ENCODE measurements at regions not wholly inside any gene's neighbourhood (a gene's known extent, or its start where the extent isn't known, plus 50 kb on each side); places are given as distances from the start of the nearest gene placed in this dataset.

GRCh38 chr6:21820442-21820841, 226.9 kb downstream of the SOX4 start:
- H3K9me3 ChIP-seq (ENCODE audit: control insufficient read depth, low read length) = no peaks in the 10 kb centered on the region
- DNase-seq = no peak

GRCh38 chr6:21823371-21823770, 229.8 kb downstream of the SOX4 start:
- Histone ChIP-seq H3K27ac (ENCODE audit: low read depth in 1 of 2, low read length in 2 of 2) (no peak overlapping the region), H3K9me3 (ENCODE audit: control insufficient read depth, low read length) (peaks cover 1% of the 10 kb centered on the region), H3K4me1 (ENCODE audit: control insufficient read depth in 1 of 2, insufficient read depth in 2 of 2, low read length in 2 of 2) (no peaks in the 10 kb centered on the region), H3K36me3 (ENCODE audit: control insufficient read depth in 1 of 2, insufficient read depth in 2 of 2, low read length in 1 of 2) (no peaks in the 10 kb centered on the region), H3K4me3 (ENCODE audit: low read length in 2 of 2) (no peak overlapping the region), H3K27me3 (ENCODE audit: control insufficient read depth in 1 of 2, insufficient read depth in 2 of 2, low read length in 1 of 2) (no peaks in the 10 kb centered on the region)
- intact Hi-C loops (cut with DNase I) = no loop called here
- ATAC-seq (ENCODE audit: low FRiP score) (no peak), DNase-seq (no peak)
- WGBS, 2 donors = 59 to 90% methylated on average over 1 of the region's 1 CpG

More at GRCh38 chr6:21820442-21820841, 226.9 kb downstream of the SOX4 start:
- Histone ChIP-seq H3K4me3 (ENCODE audit: low read length in 2 of 2) (no peak overlapping the region), H3K27me3 (ENCODE audit: control insufficient read depth in 1 of 2, insufficient read depth in 2 of 2, low read length in 1 of 2) (no peaks in the 10 kb centered on the region), H3K36me3 (ENCODE audit: control insufficient read depth in 1 of 2, insufficient read depth in 2 of 2, low read length in 1 of 2) (no peaks in the 10 kb centered on the region), H3K4me1 (ENCODE audit: control insufficient read depth in 1 of 2, insufficient read depth in 2 of 2, low read length in 2 of 2) (peaks cover 0 to 3% of the 10 kb centered on the region in 2 donors), H3K27ac (ENCODE audit: low read depth in 1 of 2, low read length in 2 of 2) (no peak overlapping the region)
- 96 to 98% methylated on average over 6 of the region's 6 CpGs for WGBS, 2 donors
- ATAC-seq (ENCODE audit: low FRiP score) = no peak
- intact Hi-C loops (cut with DNase I) = no loop called here

GRCh38 chr6:21824431-21825177, 231.1 kb downstream of the SOX4 start:
- WGBS, 2 donors = 81 to 94% methylated on average over 8 of the region's 8 CpGs
- no peaks in the 10 kb centered on the region for H3K27me3 ChIP-seq (ENCODE audit: control insufficient read depth in 1 of 2, insufficient read depth in 2 of 2, low read length in 1 of 2)

GRCh38 chr6:21826023-21826422, 232.5 kb downstream of the SOX4 start:
- DNase-seq = no peak
- intact Hi-C loops (cut with DNase I) = no loop called here
- no peak overlapping the region for H3K27ac ChIP-seq (ENCODE audit: low read depth in 1 of 2, low read length in 2 of 2)
- ATAC-seq (ENCODE audit: low FRiP score) = no peak
- H3K4me1 ChIP-seq (ENCODE audit: control insufficient read depth in 1 of 2, insufficient read depth in 2 of 2, low read length in 2 of 2) = peaks cover 0 to 1% of the 10 kb centered on the region in 2 donors
- H3K4me3 ChIP-seq (ENCODE audit: low read length in 2 of 2) = no peak overlapping the region
- peaks cover 1% of the 10 kb centered on the region for H3K9me3 ChIP-seq (ENCODE audit: control insufficient read depth, low read length)
- 86 to 87% methylated on average over 7 of the region's 7 CpGs for WGBS, 2 donors
- H3K36me3 ChIP-seq (ENCODE audit: control insufficient read depth in 1 of 2, insufficient read depth in 2 of 2, low read length in 1 of 2) = no peaks in the 10 kb centered on the region
- H3K27me3 ChIP-seq (ENCODE audit: control insufficient read depth in 1 of 2, insufficient read depth in 2 of 2, low read length in 1 of 2) = no peaks in the 10 kb centered on the region

More at GRCh38 chr6:21824431-21825177, 231.1 kb downstream of the SOX4 start:
- no peak for ATAC-seq (ENCODE audit: low FRiP score)
- Histone ChIP-seq H3K4me1 (ENCODE audit: control insufficient read depth in 1 of 2, insufficient read depth in 2 of 2, low read length in 2 of 2) (peaks cover 0 to 1% of the 10 kb centered on the region in 2 donors), H3K27ac (ENCODE audit: low read depth in 1 of 2, low read length in 2 of 2) (no peak overlapping the region), H3K9me3 (ENCODE audit: control insufficient read depth, low read length) (peaks cover 1% of the 10 kb centered on the region), H3K36me3 (ENCODE audit: control insufficient read depth in 1 of 2, insufficient read depth in 2 of 2, low read length in 1 of 2) (no peaks in the 10 kb centered on the region), H3K4me3 (ENCODE audit: low read length in 2 of 2) (no peak overlapping the region)
- intact Hi-C loops (cut with DNase I) = no loop called here
- DNase-seq = no peak

- H3K4me1 ChIP-seq (ENCODE audit: control insufficient read depth in 1 of 2, insufficient read depth in 2 of 2, low read length in 2 of 2) = peaks cover 1% of the 10 kb centered on the region in 2 donors
- H3K36me3 ChIP-seq (ENCODE audit: control insufficient read depth in 1 of 2, insufficient read depth in 2 of 2, low read length in 1 of 2) = no peaks in the 10 kb centered on the region
- H3K4me3 ChIP-seq (ENCODE audit: low read length in 2 of 2) = no peak overlapping the region
- H3K27me3 ChIP-seq (ENCODE audit: control insufficient read depth in 1 of 2, insufficient read depth in 2 of 2, low read length in 1 of 2) = no peaks in the 10 kb centered on the region
- peaks cover 1% of the 10 kb centered on the region for H3K9me3 ChIP-seq (ENCODE audit: control insufficient read depth, low read length)
- intact Hi-C loops (cut with DNase I) = no loop called here
- no peak for ATAC-seq (ENCODE audit: low FRiP score)
- WGBS, 2 donors = 96% methylated on average over 9 of the region's 9 CpGs
- no peak for DNase-seq
- no peak overlapping the region for H3K27ac ChIP-seq (ENCODE audit: low read depth in 1 of 2, low read length in 2 of 2)
These were observed 233.4 kb downstream of the SOX4 start for GRCh38 chr6:21826904-21827303.

- peaks cover 1 to 3% of the 10 kb centered on the region in 2 donors for H3K4me1 ChIP-seq (ENCODE audit: control insufficient read depth in 1 of 2, insufficient read depth in 2 of 2, low read length in 2 of 2)
- DNase-seq (no peak), ATAC-seq (ENCODE audit: low FRiP score) (no peak)
- H3K4me3 ChIP-seq (ENCODE audit: low read length in 2 of 2) = no peak overlapping the region
- no peaks in the 10 kb centered on the region for H3K27me3 ChIP-seq (ENCODE audit: control insufficient read depth in 1 of 2, insufficient read depth in 2 of 2, low read length in 1 of 2)
- no peak overlapping the region for H3K27ac ChIP-seq (ENCODE audit: low read depth in 1 of 2, low read length in 2 of 2)
- intact Hi-C loops (cut with DNase I) = no loop called here
- no peaks in the 10 kb centered on the region for H3K36me3 ChIP-seq (ENCODE audit: control insufficient read depth in 1 of 2, insufficient read depth in 2 of 2, low read length in 1 of 2)
- 68 to 73% methylated on average over 8 of the region's 8 CpGs for WGBS, 2 donors
- peaks cover 1% of the 10 kb centered on the region for H3K9me3 ChIP-seq (ENCODE audit: control insufficient read depth, low read length)
These were observed 234.1 kb downstream of the SOX4 start for GRCh38 chr6:21827425-21828202.

GRCh38 chr6:21828704-21829103, 235.2 kb downstream of the SOX4 start:
- Histone ChIP-seq H3K27ac (ENCODE audit: low read depth in 1 of 2, low read length in 2 of 2) (no peak overlapping the region), H3K36me3 (ENCODE audit: control insufficient read depth in 1 of 2, insufficient read depth in 2 of 2, low read length in 1 of 2) (no peaks in the 10 kb centered on the region), H3K4me1 (ENCODE audit: control insufficient read depth in 1 of 2, insufficient read depth in 2 of 2, low read length in 2 of 2) (peaks cover 1 to 3% of the 10 kb centered on the region in 2 donors), H3K9me3 (ENCODE audit: control insufficient read depth, low read length) (peaks cover 1% of the 10 kb centered on the region), H3K4me3 (ENCODE audit: low read length in 2 of 2) (no peak overlapping the region), H3K27me3 (ENCODE audit: control insufficient read depth in 1 of 2, insufficient read depth in 2 of 2, low read length in 1 of 2) (no peaks in the 10 kb centered on the region)
- intact Hi-C loops (cut with DNase I) = no loop called here
- 81 to 91% methylated on average over 4 of the region's 4 CpGs for WGBS, 2 donors
- DNase-seq = no peak
- no peak for ATAC-seq (ENCODE audit: low FRiP score)

- no peaks in the 10 kb centered on the region for H3K27me3 ChIP-seq (ENCODE audit: control insufficient read depth in 1 of 2, insufficient read depth in 2 of 2, low read length in 1 of 2)
- peaks cover 1 to 3% of the 10 kb centered on the region in 2 donors for H3K4me1 ChIP-seq (ENCODE audit: control insufficient read depth in 1 of 2, insufficient read depth in 2 of 2, low read length in 2 of 2)
- WGBS, 2 donors = 73% methylated on average over 3 of the region's 3 CpGs
- no peak for DNase-seq
- no peaks in the 10 kb centered on the region for H3K36me3 ChIP-seq (ENCODE audit: control insufficient read depth in 1 of 2, insufficient read depth in 2 of 2, low read length in 1 of 2)
- no peak overlapping the region for H3K4me3 ChIP-seq (ENCODE audit: low read length in 2 of 2)
- peaks cover 1% of the 10 kb centered on the region for H3K9me3 ChIP-seq (ENCODE audit: control insufficient read depth, low read length)
- intact Hi-C loops (cut with DNase I) = no loop called here
- no peak for ATAC-seq (ENCODE audit: low FRiP score)
- no peak overlapping the region for H3K27ac ChIP-seq (ENCODE audit: low read depth in 1 of 2, low read length in 2 of 2)
These were observed 235.6 kb downstream of the SOX4 start for GRCh38 chr6:21829126-21829525.

All from aorta (tissue), 5 donors.